Activated CD4-positive, alpha-beta T cell treated with anti-CD3 and anti-CD28 coated beads, Interleukin-2, amount 10 ng/mL, durations not matched to agents 24 days and 14 days (primary cell): ENCODE measurements at regions not wholly inside any gene's neighbourhood (a gene's known extent, or its start where the extent isn't known, plus 50 kb on each side); places are given as distances from the start of the nearest gene placed in this dataset.

Experiments
- DNase-seq: peaks from one replicate; pipeline ENCODE4 v3.0.0; 2022
- H3K27ac Mint-ChIP-seq: one replicate; pipeline ENCODE4 v1.8.0; 2022; ENCODE audit warnings: mild to moderate bottlenecking, mixed read lengths
- H3K27me3 Mint-ChIP-seq: one replicate; pipeline ENCODE4 v1.8.0; 2022; ENCODE audit warnings: mixed read lengths
- H3K36me3 Mint-ChIP-seq: one replicate; pipeline ENCODE4 v1.8.0; 2022; ENCODE audit warnings: low read depth, mild to moderate bottlenecking, mixed read lengths
- H3K4me1 Mint-ChIP-seq: one replicate; pipeline ENCODE4 v1.8.0; 2021; ENCODE audit warnings: mixed read lengths
- H3K4me3 Mint-ChIP-seq: one replicate; pipeline ENCODE4 v1.8.0; 2022; ENCODE audit warnings: mild to moderate bottlenecking, moderate library complexity, mixed read lengths
- H3K9me3 Mint-ChIP-seq: one replicate; pipeline ENCODE4 v1.8.0; 2021; ENCODE audit warnings: mixed read lengths
- intact Hi-C: fragments of 100-400 bp; cut with micrococcal nuclease; formaldehyde crosslinking; loops from one replicate; pipeline ENCODE4 v1.15.1; 2023

GRCh38 chr12:90021795-90022440, 313.3 kb upstream of the ATP2B1 start:
- intact Hi-C loops, result no loop called here
- H3K4me1 Mint-ChIP-seq, result no peaks in the 10 kb centered on the region
- no peak overlapping the region for H3K4me3 Mint-ChIP-seq
- no peaks in the 10 kb centered on the region for H3K36me3 Mint-ChIP-seq
- no peak overlapping the region for H3K27ac Mint-ChIP-seq
- DNase-seq, result no peak
- peaks cover 7% of the 10 kb centered on the region for H3K27me3 Mint-ChIP-seq
- no peaks in the 10 kb centered on the region for H3K9me3 Mint-ChIP-seq

- DNase-seq, result no peak
- intact Hi-C loops, result no loop called here
- Mint-ChIP-seq H3K36me3 (no peaks in the 10 kb centered on the region), H3K4me1 (no peaks in the 10 kb centered on the region), H3K9me3 (no peaks in the 10 kb centered on the region), H3K4me3 (no peak overlapping the region), H3K27ac (no peak overlapping the region), H3K27me3 (peaks cover 8% of the 10 kb centered on the region)
Observed at GRCh38 chr12:90020881-90021280, 312.2 kb upstream of the ATP2B1 start.

GRCh38 chr12:90020436-90020835, 311.8 kb upstream of the ATP2B1 start:
- intact Hi-C loops, result no loop called here
- Mint-ChIP-seq H3K4me1 (no peaks in the 10 kb centered on the region), H3K9me3 (no peaks in the 10 kb centered on the region), H3K36me3 (no peaks in the 10 kb centered on the region), H3K27ac (no peak overlapping the region), H3K27me3 (peaks cover 9% of the 10 kb centered on the region), H3K4me3 (no peak overlapping the region)
- DNase-seq, result no peak

GRCh38 chr12:90020014-90020413, 311.4 kb upstream of the ATP2B1 start:
- peaks cover 10% of the 10 kb centered on the region for H3K27me3 Mint-ChIP-seq
- intact Hi-C loops, result no loop called here
- no peak overlapping the region for H3K27ac Mint-ChIP-seq
- no peaks in the 10 kb centered on the region for H3K4me1 Mint-ChIP-seq
- no peak overlapping the region for H3K4me3 Mint-ChIP-seq
- no peaks in the 10 kb centered on the region for H3K9me3 Mint-ChIP-seq
- H3K36me3 Mint-ChIP-seq, result no peaks in the 10 kb centered on the region
- DNase-seq, result no peak

GRCh38 chr12:90017316-90017715, 308.7 kb upstream of the ATP2B1 start:
- Mint-ChIP-seq H3K9me3 (no peaks in the 10 kb centered on the region), H3K27me3 (peaks cover 10% of the 10 kb centered on the region), H3K36me3 (no peaks in the 10 kb centered on the region), H3K27ac (no peak overlapping the region), H3K4me1 (no peaks in the 10 kb centered on the region), H3K4me3 (no peak overlapping the region)
- intact Hi-C loops, result no loop called here
- DNase-seq, result no peak

- peaks cover 5% of the 10 kb centered on the region for H3K27me3 Mint-ChIP-seq
- H3K27ac Mint-ChIP-seq, result no peak overlapping the region
- intact Hi-C loops, result no loop called here
- no peak overlapping the region for H3K4me3 Mint-ChIP-seq
- DNase-seq, result no peak
- no peaks in the 10 kb centered on the region for H3K9me3 Mint-ChIP-seq
- no peaks in the 10 kb centered on the region for H3K4me1 Mint-ChIP-seq
- no peaks in the 10 kb centered on the region for H3K36me3 Mint-ChIP-seq
Observed at GRCh38 chr12:90015228-90015627, 306.6 kb upstream of the ATP2B1 start.

GRCh38 chr12:90013409-90013808, 304.8 kb upstream of the ATP2B1 start:
- no peak for DNase-seq
- no peaks in the 10 kb centered on the region for H3K4me1 Mint-ChIP-seq
- intact Hi-C loops, result no loop called here
- no peaks in the 10 kb centered on the region for H3K9me3 Mint-ChIP-seq
- no peak overlapping the region for H3K27ac Mint-ChIP-seq
- no peak overlapping the region for H3K4me3 Mint-ChIP-seq
- peaks cover 10% of the 10 kb centered on the region for H3K27me3 Mint-ChIP-seq
- H3K36me3 Mint-ChIP-seq, result no peaks in the 10 kb centered on the region

GRCh38 chr12:90010089-90010488, 301.5 kb upstream of the ATP2B1 start:
- H3K9me3 Mint-ChIP-seq, result no peaks in the 10 kb centered on the region
- peaks cover 6% of the 10 kb centered on the region for H3K27me3 Mint-ChIP-seq
- H3K27ac Mint-ChIP-seq, result no peak overlapping the region
- H3K4me3 Mint-ChIP-seq, result no peak overlapping the region
- intact Hi-C loops, result no loop called here
- no peak for DNase-seq
- H3K36me3 Mint-ChIP-seq, result no peaks in the 10 kb centered on the region
- no peaks in the 10 kb centered on the region for H3K4me1 Mint-ChIP-seq

GRCh38 chr12:90008277-90008676, 299.6 kb upstream of the ATP2B1 start:
- no peaks in the 10 kb centered on the region for H3K36me3 Mint-ChIP-seq
- H3K4me3 Mint-ChIP-seq, result no peak overlapping the region
- no peak for DNase-seq
- peaks cover 8% of the 10 kb centered on the region for H3K27me3 Mint-ChIP-seq
- H3K9me3 Mint-ChIP-seq, result no peaks in the 10 kb centered on the region
- H3K27ac Mint-ChIP-seq, result no peak overlapping the region
- H3K4me1 Mint-ChIP-seq, result no peaks in the 10 kb centered on the region
- intact Hi-C loops, result no loop called here

GRCh38 chr12:90004319-90005074, 295.9 kb upstream of the ATP2B1 start:
- Mint-ChIP-seq H3K4me1 (peaks cover under 1% of the 10 kb centered on the region), H3K4me3 (no peak overlapping the region), H3K27me3 (peaks cover 5% of the 10 kb centered on the region), H3K9me3 (no peaks in the 10 kb centered on the region), H3K27ac (no peak overlapping the region), H3K36me3 (no peaks in the 10 kb centered on the region)
- intact Hi-C loops, result no loop called here
- no peak for DNase-seq

GRCh38 chr12:90003688-90004087, 295.1 kb upstream of the ATP2B1 start:
- H3K9me3 Mint-ChIP-seq, result no peaks in the 10 kb centered on the region
- DNase-seq, result no peak
- no peak overlapping the region for H3K4me3 Mint-ChIP-seq
- no peaks in the 10 kb centered on the region for H3K36me3 Mint-ChIP-seq
- H3K4me1 Mint-ChIP-seq, result peaks cover 2% of the 10 kb centered on the region
- intact Hi-C loops, result no loop called here
- peaks cover 3% of the 10 kb centered on the region for H3K27me3 Mint-ChIP-seq
- H3K27ac Mint-ChIP-seq, result no peak overlapping the region

GRCh38 chr12:90000721-90001120, 292.1 kb upstream of the ATP2B1 start:
- no peak overlapping the region for H3K4me3 Mint-ChIP-seq
- H3K9me3 Mint-ChIP-seq, result no peaks in the 10 kb centered on the region
- H3K4me1 Mint-ChIP-seq, result peaks cover 2% of the 10 kb centered on the region
- intact Hi-C loops, result no loop called here
- peaks cover 2% of the 10 kb centered on the region for H3K27me3 Mint-ChIP-seq
- no peak overlapping the region for H3K27ac Mint-ChIP-seq
- DNase-seq, result no peak
- no peaks in the 10 kb centered on the region for H3K36me3 Mint-ChIP-seq

GRCh38 chr12:89999699-90000505, 291.3 kb upstream of the ATP2B1 start:
- Mint-ChIP-seq H3K27me3 (peaks cover 6% of the 10 kb centered on the region), H3K27ac (no peak overlapping the region), H3K4me1 (peaks cover 2% of the 10 kb centered on the region), H3K9me3 (no peaks in the 10 kb centered on the region), H3K4me3 (no peak overlapping the region), H3K36me3 (no peaks in the 10 kb centered on the region)
- intact Hi-C loops, result no loop called here
- DNase-seq, result no peak

GRCh38 chr12:89995870-89996269, 287.2 kb upstream of the ATP2B1 start:
- no peaks in the 10 kb centered on the region for H3K36me3 Mint-ChIP-seq

More at GRCh38 chr12:89995870-89996269, 287.2 kb upstream of the ATP2B1 start:
- Mint-ChIP-seq H3K4me3 (no peak overlapping the region), H3K27ac (no peak overlapping the region), H3K9me3 (peaks cover 4% of the 10 kb centered on the region), H3K27me3 (peaks cover 3% of the 10 kb centered on the region), H3K4me1 (peaks cover 2% of the 10 kb centered on the region)
- DNase-seq, result no peak
- intact Hi-C loops, result no loop called here
